Astrocyte (in vitro differentiated cells and primary cell): ENCODE measurements at regions not wholly inside any gene's neighbourhood (a gene's known extent, or its start where the extent isn't known, plus 50 kb on each side); places are given as distances from the start of the nearest gene placed in this dataset.

ENCODE experiments used
- DNase-seq: peaks from one replicate; pipeline ENCODE4 v3.0.0-alpha.2; 2010; ENCODE audit warnings: low read depth
- FAIRE-seq: peaks from 2 replicates; lab custom pipeline; 2011; peaks lifted over from hg19 to GRCh38; lab: Jason Lieb, UNC
- H2AFZ ChIP-seq: 2 replicates; pipeline ENCODE4 v1.6.0; 2012; ENCODE audit warnings: low read depth, low read length, inconsistent platforms
- H3K27ac ChIP-seq: 2 replicates; pipeline ENCODE4 v1.5.1; 2011; ENCODE audit warnings: low read depth, low read length, inconsistent platforms
- H3K27me3 ChIP-seq: 2 replicates; pipeline ENCODE4 v1.6.0; 2011; ENCODE audit warnings: low read length, inconsistent platforms; ENCODE audit not compliant: insufficient read depth
- H3K36me3 ChIP-seq: 2 replicates; pipeline ENCODE4 v1.5.1; 2011; ENCODE audit warnings: low read length, inconsistent platforms; ENCODE audit not compliant: insufficient read depth
- H3K4me1 ChIP-seq: 2 replicates; pipeline ENCODE4 v1.5.1; 2011; ENCODE audit warnings: low read length, inconsistent platforms; ENCODE audit not compliant: insufficient read depth
- H3K4me2 ChIP-seq: 2 replicates; pipeline ENCODE4 v1.6.0; 2012; ENCODE audit warnings: low read length, inconsistent platforms
- H3K4me3 ChIP-seq: 2 replicates; pipeline ENCODE4 v1.5.1; 2011; ENCODE audit warnings: low read depth, mild to moderate bottlenecking, low read length, inconsistent platforms; ENCODE audit not compliant: insufficient read depth
- H3K79me2 ChIP-seq: 2 replicates; pipeline ENCODE4 v1.6.0; 2012; ENCODE audit warnings: mild to moderate bottlenecking, low read length, inconsistent platforms; ENCODE audit not compliant: insufficient read depth
- H3K9ac ChIP-seq: 2 replicates; pipeline ENCODE4 v1.6.0; 2012; ENCODE audit warnings: mild to moderate bottlenecking, low read length, inconsistent platforms
- H3K9me3 ChIP-seq: 2 replicates; pipeline ENCODE4 v1.5.1; 2012; ENCODE audit warnings: low read depth, mild to moderate bottlenecking, low read length, inconsistent platforms; ENCODE audit not compliant: insufficient read depth
- H4K20me1 ChIP-seq: 2 replicates; pipeline ENCODE4 v1.6.0; 2012; ENCODE audit warnings: low read length, inconsistent platforms; ENCODE audit not compliant: insufficient read depth
- H3K27ac Mint-ChIP-seq: one replicate; pipeline ENCODE4 v1.8.0; 2021; ENCODE audit warnings: mild to moderate bottlenecking, mixed read lengths; ENCODE audit not compliant: unreplicated experiment
- H3K27me3 Mint-ChIP-seq: one replicate; pipeline ENCODE4 v1.8.0; 2021; ENCODE audit warnings: low read depth, mixed read lengths; ENCODE audit not compliant: unreplicated experiment
- H3K36me3 Mint-ChIP-seq: one replicate; pipeline ENCODE4 v1.8.0; 2021; ENCODE audit warnings: low read depth, mixed read lengths; ENCODE audit not compliant: unreplicated experiment
- H3K4me1 Mint-ChIP-seq: one replicate; pipeline ENCODE4 v1.8.0; 2021; ENCODE audit warnings: low read depth, mixed read lengths; ENCODE audit not compliant: unreplicated experiment
- H3K4me3 Mint-ChIP-seq: one replicate; pipeline ENCODE4 v1.8.0; 2021; ENCODE audit warnings: mild to moderate bottlenecking, moderate library complexity, mixed read lengths; ENCODE audit not compliant: unreplicated experiment
- H3K9me3 Mint-ChIP-seq: one replicate; pipeline ENCODE4 v1.8.0; 2021; ENCODE audit warnings: mild to moderate bottlenecking, mixed read lengths; ENCODE audit not compliant: unreplicated experiment
- CTCF ChIP-seq: IDR thresholded peaks from 2 replicates; pipeline ENCODE4 v1.5.1; 2011; ENCODE audit warnings: low read depth, mild to moderate bottlenecking, inconsistent platforms, low read length, moderate library complexity; ENCODE audit not compliant: insufficient read depth
- EZH2 ChIP-seq: IDR thresholded peaks from 2 replicates; pipeline ENCODE4 v1.6.1; 2012; ENCODE audit warnings: mild to moderate bottlenecking, low read length, inconsistent platforms; ENCODE audit not compliant: insufficient read depth

GRCh38 chrY:12421788-12422124, 279.3 kb upstream of the USP9Y start:
- H3K4me2 ChIP-seq, result no peak overlapping the region
- no peaks in the 10 kb centered on the region for H4K20me1 ChIP-seq
- FAIRE-seq (no peak), DNase-seq (no peak)
- Mint-ChIP-seq H3K36me3 (no peaks in the 10 kb centered on the region), H3K27me3 (peaks cover 3% of the 10 kb centered on the region), H3K27ac (no peak overlapping the region), H3K4me3 (no peak overlapping the region), H3K4me1 (no peaks in the 10 kb centered on the region), H3K9me3 (peaks cover 4% of the 10 kb centered on the region)
- no peaks in the 10 kb centered on the region for H3K9me3 ChIP-seq
- H2AFZ ChIP-seq, result no peak overlapping the region
- H3K9ac ChIP-seq, result no peak overlapping the region
- no peaks in the 10 kb centered on the region for H3K27me3 ChIP-seq
- H3K79me2 ChIP-seq, result no peaks in the 10 kb centered on the region
- H3K4me1 ChIP-seq, result no peaks in the 10 kb centered on the region
- no peak overlapping the region for H3K4me3 ChIP-seq
- no peak overlapping the region for H3K27ac ChIP-seq
- TF ChIP-seq EZH2 (no peak), CTCF (no peak)
- no peaks in the 10 kb centered on the region for H3K36me3 ChIP-seq

- H3K36me3 ChIP-seq, result no peaks in the 10 kb centered on the region
- H3K27ac Mint-ChIP-seq, result no peak overlapping the region
- no peak overlapping the region for H3K4me3 Mint-ChIP-seq
- H3K4me1 Mint-ChIP-seq, result no peaks in the 10 kb centered on the region
- no peak for FAIRE-seq
- no peaks in the 10 kb centered on the region for H3K9me3 ChIP-seq
- H3K79me2 ChIP-seq, result no peaks in the 10 kb centered on the region
- H2AFZ ChIP-seq, result no peak overlapping the region
- H3K36me3 Mint-ChIP-seq, result no peaks in the 10 kb centered on the region
- no peak overlapping the region for H3K4me2 ChIP-seq
- peaks cover 4% of the 10 kb centered on the region for H3K9me3 Mint-ChIP-seq
- no peak overlapping the region for H3K4me3 ChIP-seq
- no peaks in the 10 kb centered on the region for H4K20me1 ChIP-seq
- no peaks in the 10 kb centered on the region for H3K4me1 ChIP-seq
- no peak overlapping the region for H3K9ac ChIP-seq
- peaks cover 3% of the 10 kb centered on the region for H3K27me3 Mint-ChIP-seq
- no peak for DNase-seq
- no peaks in the 10 kb centered on the region for H3K27me3 ChIP-seq
- TF ChIP-seq EZH2 (no peak), CTCF (no peak)
- H3K27ac ChIP-seq, result no peak overlapping the region
These were observed 278.5 kb upstream of the USP9Y start for GRCh38 chrY:12422536-12422935.

GRCh38 chrY:12423416-12424252, 277.4 kb upstream of the USP9Y start:
- Histone ChIP-seq H3K4me3 (no peak overlapping the region), H3K4me2 (no peak overlapping the region), H3K27me3 (no peaks in the 10 kb centered on the region), H2AFZ (no peak overlapping the region), H3K27ac (no peak overlapping the region), H3K9ac (no peak overlapping the region), H3K9me3 (no peaks in the 10 kb centered on the region), H3K4me1 (no peaks in the 10 kb centered on the region), H3K79me2 (no peaks in the 10 kb centered on the region), H3K36me3 (no peaks in the 10 kb centered on the region), H4K20me1 (no peaks in the 10 kb centered on the region)
- no peak for TF ChIP-seq CTCF
- TF ChIP-seq EZH2, result no peak
- no peak for DNase-seq
- no peaks in the 10 kb centered on the region for H3K36me3 Mint-ChIP-seq
- H3K9me3 Mint-ChIP-seq, result peaks cover 4% of the 10 kb centered on the region
- H3K4me3 Mint-ChIP-seq, result no peak overlapping the region
- no peak for FAIRE-seq
- no peak overlapping the region for H3K27ac Mint-ChIP-seq
- H3K4me1 Mint-ChIP-seq, result no peaks in the 10 kb centered on the region
- H3K27me3 Mint-ChIP-seq, result no peaks in the 10 kb centered on the region
